ENCODE measurements at regions not wholly inside any gene's neighbourhood (a gene's known extent, or its start where the extent isn't known, plus 50 kb on each side); places are given as distances from the start of the nearest gene placed in this dataset.
"Not testable (repeated sequence)": the region's sequence is repeated elsewhere in the genome, so short reads cannot be mapped to it uniquely, and the experiment has no call there.

- CTCF ChIA-PET: interaction anchor here (1.2 kb wide), 1 partner anchor 30 kb away, joined by 4 read pairs; no protein-coding TSS in a partner anchor
- Mint-ChIP-seq H3K9me3 (ENCODE audit: low read depth) (no peaks in the 10 kb centered on the region), H3K4me1 (peaks cover 1% of the 10 kb centered on the region), H3K27ac (no peak overlapping the region), H3K4me3 (no peak overlapping the region), H3K36me3 (no peaks in the 10 kb centered on the region), H3K27me3 (no peaks in the 10 kb centered on the region)
- DNase-seq (no peak), ATAC-seq (no peak)
These were observed 54.3 kb downstream of the HAND2 start for GRCh38 chr4:173475751-173476150.

GRCh38 chr4:173469622-173470021 lies 60.4 kb downstream of the HAND2 start:
- Mint-ChIP-seq H3K4me3 (no peak overlapping the region), H3K27me3 (no peaks in the 10 kb centered on the region), H3K9me3 (ENCODE audit: low read depth) (no peaks in the 10 kb centered on the region), H3K36me3 (no peaks in the 10 kb centered on the region), H3K4me1 (no peaks in the 10 kb centered on the region), H3K27ac (no peak overlapping the region)
- CTCF ChIA-PET: no interaction called here
- DNase-seq (no peak), ATAC-seq (no peak)

DNA sequence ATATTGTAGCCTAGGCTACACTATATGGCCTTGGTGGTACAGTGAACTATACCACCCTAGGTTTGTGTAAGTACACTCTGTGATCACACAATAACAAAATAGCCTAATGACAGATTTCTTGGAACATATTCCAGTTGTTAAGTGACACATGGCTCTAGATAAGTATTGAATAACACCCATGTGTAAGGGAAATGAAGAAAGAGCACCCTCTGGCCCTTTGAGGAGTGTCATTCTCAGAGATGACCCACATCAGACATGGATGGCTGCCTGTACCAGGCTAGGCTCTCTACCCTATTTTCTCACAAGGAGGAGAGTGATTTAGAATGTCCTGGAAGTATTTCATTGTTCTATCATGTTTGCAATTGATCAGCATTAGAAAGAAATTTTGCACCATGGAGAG lies 61.7 kb downstream of the HAND2 start:
- CTCF ChIA-PET: no interaction called here
- H3K4me3 Mint-ChIP-seq: no peak overlapping the region
- no peaks in the 10 kb centered on the region for H3K9me3 Mint-ChIP-seq (ENCODE audit: low read depth)
- DNase-seq (no peak), ATAC-seq (no peak)
- no peak overlapping the region for H3K27ac Mint-ChIP-seq
- H3K36me3 Mint-ChIP-seq: no peaks in the 10 kb centered on the region
- no peaks in the 10 kb centered on the region for H3K27me3 Mint-ChIP-seq
- no peaks in the 10 kb centered on the region for H3K4me1 Mint-ChIP-seq

DNA sequence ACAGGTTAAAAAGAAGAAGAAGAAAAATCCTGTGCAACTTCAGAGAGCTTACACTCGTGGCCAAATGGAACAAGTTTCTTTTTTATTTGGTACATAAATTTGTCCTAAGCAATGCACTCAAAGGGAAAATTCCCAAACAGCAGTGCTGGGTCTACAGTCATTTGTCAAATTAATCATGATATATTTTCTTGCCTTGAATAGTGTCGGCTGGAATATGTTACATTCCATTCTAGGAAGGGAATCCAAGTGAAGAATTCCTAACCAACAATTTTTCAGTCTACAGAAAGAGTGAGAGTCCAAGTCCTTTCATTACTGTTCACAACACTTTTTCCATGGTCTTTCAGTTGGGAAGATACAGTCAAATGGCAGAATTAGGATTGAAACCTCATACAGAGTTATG lies 63.9 kb downstream of the HAND2 start:
- Mint-ChIP-seq H3K4me1 (no peaks in the 10 kb centered on the region), H3K9me3 (ENCODE audit: low read depth) (no peaks in the 10 kb centered on the region), H3K27me3 (no peaks in the 10 kb centered on the region), H3K27ac (no peak overlapping the region), H3K4me3 (no peak overlapping the region), H3K36me3 (no peaks in the 10 kb centered on the region)
- DNase-seq (no peak), ATAC-seq (no peak)
- CTCF ChIA-PET: no interaction called here

GRCh38 chr4:173464481-173464880 lies 65.5 kb downstream of the HAND2 start:
- no peaks in the 10 kb centered on the region for H3K27me3 Mint-ChIP-seq
- H3K36me3 Mint-ChIP-seq: no peaks in the 10 kb centered on the region
- CTCF ChIA-PET: no interaction called here
- no peaks in the 10 kb centered on the region for H3K4me1 Mint-ChIP-seq
- ATAC-seq (no peak), DNase-seq (no peak)
- H3K4me3 Mint-ChIP-seq: no peak overlapping the region
- no peak overlapping the region for H3K27ac Mint-ChIP-seq
- no peaks in the 10 kb centered on the region for H3K9me3 Mint-ChIP-seq (ENCODE audit: low read depth)

DNA sequence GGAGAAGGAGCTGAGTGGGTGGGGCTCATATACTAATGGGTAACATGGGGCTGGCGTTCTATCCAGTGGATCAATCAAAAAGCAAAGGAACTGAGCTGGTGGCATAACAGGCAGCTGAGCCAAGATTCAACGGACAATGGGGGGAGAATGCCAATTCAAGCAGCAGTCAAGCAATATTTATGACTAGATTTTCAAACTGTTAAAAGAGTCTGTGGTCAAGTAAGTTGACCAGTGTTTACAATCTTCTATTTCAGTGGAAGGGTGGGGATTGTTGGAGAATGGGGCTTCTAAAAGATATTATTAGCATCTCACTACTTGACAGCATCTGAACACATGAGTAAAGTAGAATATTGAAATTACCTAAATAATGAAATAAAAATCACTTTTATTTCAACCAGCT lies 64.9 kb upstream of the SCRG1 start:
- H3K4me1 Mint-ChIP-seq: no peaks in the 10 kb centered on the region
- H3K27ac Mint-ChIP-seq: no peak overlapping the region
- no peak overlapping the region for H3K4me3 Mint-ChIP-seq
- H3K36me3 Mint-ChIP-seq: no peaks in the 10 kb centered on the region
- ATAC-seq: no peak
- CTCF ChIA-PET: no interaction called here
- no peak for DNase-seq
- no peaks in the 10 kb centered on the region for H3K27me3 Mint-ChIP-seq
- no peaks in the 10 kb centered on the region for H3K9me3 Mint-ChIP-seq (ENCODE audit: low read depth)

DNA sequence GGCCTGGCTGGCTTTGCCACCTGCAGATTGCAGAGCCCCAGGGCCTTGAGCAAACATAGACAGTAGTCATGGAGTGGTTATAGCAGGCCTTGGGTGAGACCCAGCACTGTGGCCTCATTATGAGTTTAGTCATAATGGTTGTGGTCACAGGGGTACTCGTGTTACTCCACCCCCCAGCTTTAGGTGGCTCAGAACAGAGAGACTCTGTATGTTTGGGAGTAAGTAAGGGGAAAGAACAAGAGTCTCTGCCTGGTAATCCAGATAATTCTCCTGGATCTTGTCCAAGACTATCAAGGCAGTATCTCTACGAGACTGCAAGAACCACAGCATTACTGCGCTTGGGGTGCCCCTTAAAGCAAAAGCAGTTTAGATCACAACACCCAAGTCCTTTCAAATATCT lies 62.3 kb upstream of the SCRG1 start:
- CTCF ChIA-PET: no interaction called here
- H3K4me3 Mint-ChIP-seq: no peak overlapping the region
- no peaks in the 10 kb centered on the region for H3K4me1 Mint-ChIP-seq
- no peaks in the 10 kb centered on the region for H3K9me3 Mint-ChIP-seq (ENCODE audit: low read depth)
- no peak overlapping the region for H3K27ac Mint-ChIP-seq
- DNase-seq (no peak), ATAC-seq (no peak)
- H3K36me3 Mint-ChIP-seq: no peaks in the 10 kb centered on the region
- H3K27me3 Mint-ChIP-seq: no peaks in the 10 kb centered on the region

DNA sequence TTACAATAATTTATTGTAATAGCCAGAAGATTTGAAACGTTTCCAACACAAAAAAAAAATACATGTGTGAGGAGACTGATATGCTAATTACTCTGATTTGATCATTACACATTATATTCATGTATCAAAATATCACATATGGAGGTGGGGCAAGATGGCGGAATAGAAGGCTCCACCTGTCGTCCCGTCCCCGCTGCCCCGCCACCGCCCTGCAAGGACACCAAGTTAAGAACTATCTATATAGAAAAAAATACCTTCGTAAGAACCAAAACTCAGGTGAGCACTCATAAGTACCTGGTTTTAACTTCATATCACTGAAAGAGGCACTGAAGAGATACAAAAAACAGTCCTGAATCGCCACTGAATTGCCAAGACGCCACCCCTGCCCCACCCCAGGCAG lies 60.9 kb upstream of the SCRG1 start:
- no peak for DNase-seq
- Mint-ChIP-seq H3K9me3 (ENCODE audit: low read depth) (no peaks in the 10 kb centered on the region), H3K4me3 (no peak overlapping the region), H3K27ac (no peak overlapping the region), H3K27me3 (no peaks in the 10 kb centered on the region), H3K36me3 (no peaks in the 10 kb centered on the region), H3K4me1 (no peaks in the 10 kb centered on the region)
- ATAC-seq: no peak
- CTCF ChIA-PET: no interaction called here

- H3K4me3 Mint-ChIP-seq: no peak overlapping the region
- DNase-seq (no peak), ATAC-seq (no peak)
- CTCF ChIA-PET: no interaction called here
- H3K27me3 Mint-ChIP-seq: no peaks in the 10 kb centered on the region
- H3K9me3 Mint-ChIP-seq (ENCODE audit: low read depth): no peaks in the 10 kb centered on the region
- H3K36me3 Mint-ChIP-seq: no peaks in the 10 kb centered on the region
- no peaks in the 10 kb centered on the region for H3K4me1 Mint-ChIP-seq
- H3K27ac Mint-ChIP-seq: no peak overlapping the region
These were observed 59.0 kb upstream of the SCRG1 start for GRCh38 chr4:173457893-173458292.

GRCh38 chr4:173451435-173451834 lies 52.5 kb upstream of the SCRG1 start:
- H3K27ac Mint-ChIP-seq, CTCF ChIA-PET: not testable (repeated sequence)

GRCh38 chr4:173450281-173450680 lies 51.4 kb upstream of the SCRG1 start:
- Mint-ChIP-seq H3K27ac (no peak overlapping the region), H3K4me1 (peaks cover 2% of the 10 kb centered on the region), H3K27me3 (no peaks in the 10 kb centered on the region), H3K4me3 (no peak overlapping the region), H3K9me3 (ENCODE audit: low read depth) (no peaks in the 10 kb centered on the region), H3K36me3 (peaks cover 1% of the 10 kb centered on the region)
- ATAC-seq (no peak), DNase-seq (no peak)
- CTCF ChIA-PET: interaction anchor here (1.2 kb wide), 1 partner anchor 149 kb away, joined by 3 read pairs; no protein-coding TSS in a partner anchor

More at GRCh38 chr4:173451435-173451834, 52.5 kb upstream of the SCRG1 start:
- not testable (repeated sequence) for H3K9me3 Mint-ChIP-seq (ENCODE audit: low read depth); H3K4me3 Mint-ChIP-seq; H3K27me3 Mint-ChIP-seq; H3K36me3 Mint-ChIP-seq; ATAC-seq; DNase-seq; H3K4me1 Mint-ChIP-seq

- H3K27me3 Mint-ChIP-seq: no peaks in the 10 kb centered on the region
- CTCF ChIA-PET: interaction anchor here (0.6 to 1.2 kb wide), 2 partner anchors 33 to 148 kb away, joined by 3 read pairs; no protein-coding TSS in a partner anchor
- H3K4me3 Mint-ChIP-seq: no peak overlapping the region
- peaks cover 1% of the 10 kb centered on the region for H3K36me3 Mint-ChIP-seq
- H3K27ac Mint-ChIP-seq: no peak overlapping the region
- ATAC-seq (no peak), DNase-seq (no peak)
- H3K9me3 Mint-ChIP-seq (ENCODE audit: low read depth): no peaks in the 10 kb centered on the region
- H3K4me1 Mint-ChIP-seq: peaks cover 2% of the 10 kb centered on the region
These were observed 50.4 kb upstream of the SCRG1 start for GRCh38 chr4:173449380-173449717.

DNA sequence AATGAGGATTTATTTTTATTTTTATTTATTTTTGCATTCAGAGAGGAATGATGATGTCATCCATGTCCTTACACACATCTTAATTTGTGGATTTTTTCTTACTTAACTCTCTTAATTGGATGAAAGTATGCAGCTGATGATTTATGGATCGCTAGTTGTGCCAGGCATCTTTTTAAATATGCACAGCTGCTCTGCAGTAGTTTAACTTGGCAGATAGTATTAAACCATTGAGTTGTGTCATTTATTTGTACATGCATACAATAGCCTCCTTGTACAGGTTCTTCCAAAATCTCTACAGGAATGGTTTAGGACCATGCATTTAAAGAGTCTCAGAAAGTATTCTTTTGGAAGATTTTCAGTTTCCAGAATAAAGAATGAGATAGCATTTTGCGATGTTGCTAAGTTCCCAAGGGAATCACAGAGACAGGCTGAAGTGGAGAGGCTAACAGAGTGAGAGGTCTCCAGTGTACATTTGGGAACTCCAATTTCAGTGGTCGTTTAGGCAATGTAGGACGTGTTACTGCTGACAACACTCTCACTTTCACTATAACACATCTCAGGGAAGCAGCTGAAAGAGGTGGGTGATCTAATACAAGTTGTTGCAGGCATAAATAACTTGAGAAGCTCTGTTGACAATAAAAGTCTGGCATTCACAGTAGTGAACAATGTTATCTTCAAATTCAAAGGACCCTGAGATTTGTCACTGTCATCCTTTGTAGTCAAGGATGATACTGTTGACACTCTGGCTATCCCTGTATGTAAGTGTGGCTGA lies 49.9 kb upstream of the SCRG1 start:
- CTCF ChIA-PET: no interaction called here
- Mint-ChIP-seq H3K36me3 (peaks cover 1% of the 10 kb centered on the region), H3K4me3 (no peak overlapping the region), H3K9me3 (ENCODE audit: low read depth) (no peaks in the 10 kb centered on the region), H3K4me1 (peaks cover 2% of the 10 kb centered on the region), H3K27ac (no peak overlapping the region), H3K27me3 (no peaks in the 10 kb centered on the region)
- DNase-seq: no peak
- ATAC-seq: no peak
